ENCODE measurements at regions not wholly inside any gene's neighbourhood (a gene's known extent, or its start where the extent isn't known, plus 50 kb on each side); places are given as distances from the start of the nearest gene placed in this dataset.

DNA sequence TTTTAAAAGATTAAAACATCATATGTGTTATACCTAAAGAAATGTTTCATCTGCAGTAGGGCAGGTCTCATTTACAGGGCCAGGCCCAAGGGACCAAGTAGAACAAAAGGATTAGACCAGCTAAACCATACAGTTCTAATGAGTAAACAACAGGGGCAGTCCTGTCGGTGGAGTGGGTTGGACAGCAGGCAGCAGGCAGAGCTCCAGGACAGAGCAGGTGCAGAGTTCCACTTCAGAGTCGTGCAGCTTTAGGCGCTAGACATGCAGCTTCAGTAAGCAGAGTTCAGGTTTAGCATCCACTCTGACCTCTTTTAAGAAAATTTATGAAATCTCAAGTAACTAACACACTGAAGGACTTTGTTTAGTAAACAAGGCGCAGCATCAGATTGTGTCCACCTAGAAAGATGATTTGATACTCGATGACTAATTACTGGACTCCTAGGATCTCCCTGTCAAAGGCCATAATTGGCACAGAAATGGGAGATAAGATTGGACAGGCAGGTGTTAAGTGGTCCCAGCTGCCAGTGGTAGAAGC, 487.7 kb upstream of the INTU start:
- Mint-ChIP-seq H3K4me1 (peaks cover 32% of the 10 kb centered on the region), H3K36me3 (ENCODE audit: low read depth) (no peaks in the 10 kb centered on the region), H3K9me3 (no peaks in the 10 kb centered on the region), H3K27ac (no peak overlapping the region), H3K4me3 (no peak overlapping the region), H3K27me3 (ENCODE audit: low read depth) (no peaks in the 10 kb centered on the region)
- TF ChIP-seq, protein P1, sequence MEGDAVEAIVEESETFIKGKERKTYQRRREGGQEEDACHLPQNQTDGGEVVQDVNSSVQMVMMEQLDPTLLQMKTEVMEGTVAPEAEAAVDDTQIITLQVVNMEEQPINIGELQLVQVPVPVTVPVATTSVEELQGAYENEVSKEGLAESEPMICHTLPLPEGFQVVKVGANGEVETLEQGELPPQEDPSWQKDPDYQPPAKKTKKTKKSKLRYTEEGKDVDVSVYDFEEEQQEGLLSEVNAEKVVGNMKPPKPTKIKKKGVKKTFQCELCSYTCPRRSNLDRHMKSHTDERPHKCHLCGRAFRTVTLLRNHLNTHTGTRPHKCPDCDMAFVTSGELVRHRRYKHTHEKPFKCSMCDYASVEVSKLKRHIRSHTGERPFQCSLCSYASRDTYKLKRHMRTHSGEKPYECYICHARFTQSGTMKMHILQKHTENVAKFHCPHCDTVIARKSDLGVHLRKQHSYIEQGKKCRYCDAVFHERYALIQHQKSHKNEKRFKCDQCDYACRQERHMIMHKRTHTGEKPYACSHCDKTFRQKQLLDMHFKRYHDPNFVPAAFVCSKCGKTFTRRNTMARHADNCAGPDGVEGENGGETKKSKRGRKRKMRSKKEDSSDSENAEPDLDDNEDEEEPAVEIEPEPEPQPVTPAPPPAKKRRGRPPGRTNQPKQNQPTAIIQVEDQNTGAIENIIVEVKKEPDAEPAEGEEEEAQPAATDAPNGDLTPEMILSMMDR (IDR thresholded peaks at IDR 0.05; ENCODE audit: unreplicated experiment in 3 of 3): no peak

DNA sequence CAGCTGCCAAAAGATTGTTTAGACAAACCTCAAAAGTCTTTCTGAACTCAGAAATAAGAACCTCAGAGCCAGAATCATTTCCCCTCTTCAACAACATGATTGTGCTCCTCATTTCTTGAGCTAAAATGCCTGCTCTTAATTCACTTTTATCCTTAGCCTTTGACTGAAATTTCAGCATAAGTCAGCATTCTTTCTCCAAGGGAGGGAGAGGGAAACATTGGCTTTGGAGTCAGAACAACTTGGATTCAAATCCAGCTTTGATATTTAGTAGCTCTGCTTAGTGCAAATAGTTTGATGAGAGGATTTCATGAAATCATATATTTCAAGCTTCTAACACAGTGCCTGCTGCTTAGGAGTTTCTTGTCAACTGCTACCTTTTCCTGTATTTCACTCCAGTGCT, 484.6 kb upstream of the INTU start:
- no peaks in the 10 kb centered on the region for H3K27me3 Mint-ChIP-seq (ENCODE audit: low read depth)
- H3K36me3 Mint-ChIP-seq (ENCODE audit: low read depth): no peaks in the 10 kb centered on the region
- no peak overlapping the region for H3K4me3 Mint-ChIP-seq
- peaks cover 5% of the 10 kb centered on the region for H3K9me3 Mint-ChIP-seq
- peaks cover 32% of the 10 kb centered on the region for H3K4me1 Mint-ChIP-seq
- TF ChIP-seq, protein P1 (IDR thresholded peaks at IDR 0.05; ENCODE audit: unreplicated experiment in 3 of 3): no peak
- peak overlapping the region in 2 of 3 experiments; percentile 83 for H3K27ac Mint-ChIP-seq

DNA sequence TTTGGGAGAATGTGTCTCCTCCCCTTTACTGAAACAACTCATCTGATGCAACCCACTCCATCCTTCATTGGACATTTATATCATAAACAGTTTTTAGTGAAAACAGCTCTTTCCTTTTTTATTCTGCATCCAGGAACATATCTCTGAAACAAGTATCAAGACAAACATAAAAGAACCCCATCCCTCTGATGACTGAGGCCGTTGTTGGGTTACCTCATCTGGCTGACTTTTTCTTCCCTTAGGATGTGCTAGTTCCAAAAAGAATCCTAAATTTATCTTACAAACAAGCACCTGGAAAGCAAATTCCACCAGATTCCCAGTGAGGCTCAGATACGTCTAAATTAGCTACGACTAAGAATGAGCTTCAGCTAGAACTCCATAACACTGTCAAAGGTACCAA, 483.7 kb upstream of the INTU start:
- peak overlapping the region; percentile 13 to 83 (median 83) for H3K27ac Mint-ChIP-seq
- H3K4me3 Mint-ChIP-seq: peak overlapping the region in 1 of 3 experiments; percentile 23
- H3K36me3 Mint-ChIP-seq (ENCODE audit: low read depth): no peaks in the 10 kb centered on the region
- peaks cover 5% of the 10 kb centered on the region for H3K9me3 Mint-ChIP-seq
- H3K27me3 Mint-ChIP-seq (ENCODE audit: low read depth): no peaks in the 10 kb centered on the region
- TF ChIP-seq, protein P1 (IDR thresholded peaks at IDR 0.05; ENCODE audit: unreplicated experiment in 3 of 3): no peak
- H3K4me1 Mint-ChIP-seq: peaks cover 32% of the 10 kb centered on the region

DNA sequence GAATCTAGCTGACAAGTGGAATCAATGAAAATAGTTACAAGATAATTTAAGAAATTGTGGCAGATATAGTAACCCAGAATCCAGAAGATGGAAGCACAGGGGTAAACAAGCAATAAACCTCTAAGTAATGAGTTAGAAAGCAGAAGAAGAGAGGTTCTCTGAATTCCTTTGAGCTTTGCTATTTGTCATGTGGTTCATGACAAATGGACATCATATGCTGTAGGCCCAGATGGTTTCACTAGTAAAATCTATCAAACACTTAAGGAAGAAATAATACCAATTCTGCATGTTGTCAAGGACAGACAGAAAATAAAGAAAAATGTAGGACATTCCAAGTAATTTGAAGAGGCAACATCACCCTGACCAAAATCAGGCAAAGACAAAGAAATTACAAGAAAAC, 480.8 kb upstream of the INTU start:
- TF ChIP-seq, protein P1 (IDR thresholded peaks at IDR 0.05; ENCODE audit: unreplicated experiment in 3 of 3): no peak
- Mint-ChIP-seq H3K27me3 (ENCODE audit: low read depth) (no peaks in the 10 kb centered on the region), H3K4me1 (peaks cover 19% of the 10 kb centered on the region), H3K36me3 (ENCODE audit: low read depth) (no peaks in the 10 kb centered on the region), H3K9me3 (peaks cover 5% of the 10 kb centered on the region), H3K27ac (no peak overlapping the region), H3K4me3 (no peak overlapping the region)

DNA sequence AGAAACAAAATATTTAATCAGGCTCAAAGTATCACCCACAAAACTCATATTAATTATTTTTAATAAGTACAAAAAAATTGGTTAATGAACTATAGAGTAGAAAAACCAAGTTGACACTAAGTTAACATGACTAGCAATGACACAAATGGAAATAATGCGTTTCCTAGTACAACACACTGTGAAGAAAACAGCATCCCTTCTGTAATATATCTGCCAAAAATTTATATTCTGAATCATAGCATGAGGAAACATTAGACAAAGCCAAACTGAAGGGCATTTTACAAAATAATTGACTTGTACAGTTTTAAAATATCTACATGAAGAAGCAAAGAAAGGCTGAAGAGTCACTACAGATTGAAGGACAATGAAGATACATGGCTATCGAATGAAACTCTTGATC, 477.6 kb upstream of the INTU start:
- H3K36me3 Mint-ChIP-seq (ENCODE audit: low read depth): no peaks in the 10 kb centered on the region
- TF ChIP-seq, protein P1 (IDR thresholded peaks at IDR 0.05; ENCODE audit: unreplicated experiment in 3 of 3): no peak
- H3K27ac Mint-ChIP-seq: no peak overlapping the region
- peaks cover 4% of the 10 kb centered on the region for H3K27me3 Mint-ChIP-seq (ENCODE audit: low read depth)
- H3K4me1 Mint-ChIP-seq: no peaks in the 10 kb centered on the region
- peaks cover 5% of the 10 kb centered on the region for H3K9me3 Mint-ChIP-seq
- H3K4me3 Mint-ChIP-seq: no peak overlapping the region

DNA sequence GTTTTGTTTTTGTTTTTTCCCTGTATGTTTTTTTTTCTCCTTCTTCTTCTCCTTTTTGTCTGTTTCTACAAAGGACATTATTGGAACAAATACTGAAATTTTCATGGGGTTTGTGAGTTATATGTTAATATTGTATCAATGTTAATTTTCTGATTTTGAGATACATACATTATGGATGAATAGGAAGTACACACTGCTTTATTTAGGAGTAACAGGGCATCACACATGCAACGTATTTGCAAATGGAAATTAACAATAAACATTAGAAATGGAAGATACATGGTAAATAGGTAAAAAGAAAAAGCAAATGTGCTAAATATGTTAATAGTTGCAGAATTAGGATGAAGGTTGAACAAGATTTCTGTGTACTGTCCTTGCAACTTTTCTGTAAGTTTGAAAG, 477.2 kb upstream of the INTU start:
- peaks cover 5% of the 10 kb centered on the region for H3K9me3 Mint-ChIP-seq
- H3K36me3 Mint-ChIP-seq (ENCODE audit: low read depth): no peaks in the 10 kb centered on the region
- peak overlapping the region in 1 of 3 experiments; percentile 16 for H3K27ac Mint-ChIP-seq
- TF ChIP-seq, protein P1 (IDR thresholded peaks at IDR 0.05; ENCODE audit: unreplicated experiment in 3 of 3): no peak
- H3K27me3 Mint-ChIP-seq (ENCODE audit: low read depth): peaks cover 4% of the 10 kb centered on the region
- no peaks in the 10 kb centered on the region for H3K4me1 Mint-ChIP-seq
- no peak overlapping the region for H3K4me3 Mint-ChIP-seq

Measured in nephron (organoid).